ENCODE measurements at regions not wholly inside any gene's neighbourhood (a gene's known extent, or its start where the extent isn't known, plus 50 kb on each side); places are given as distances from the start of the nearest gene placed in this dataset.
"Not testable (repeated sequence)": the region's sequence is repeated elsewhere in the genome, so short reads cannot be mapped to it uniquely, and the experiment has no call there.

DNA sequence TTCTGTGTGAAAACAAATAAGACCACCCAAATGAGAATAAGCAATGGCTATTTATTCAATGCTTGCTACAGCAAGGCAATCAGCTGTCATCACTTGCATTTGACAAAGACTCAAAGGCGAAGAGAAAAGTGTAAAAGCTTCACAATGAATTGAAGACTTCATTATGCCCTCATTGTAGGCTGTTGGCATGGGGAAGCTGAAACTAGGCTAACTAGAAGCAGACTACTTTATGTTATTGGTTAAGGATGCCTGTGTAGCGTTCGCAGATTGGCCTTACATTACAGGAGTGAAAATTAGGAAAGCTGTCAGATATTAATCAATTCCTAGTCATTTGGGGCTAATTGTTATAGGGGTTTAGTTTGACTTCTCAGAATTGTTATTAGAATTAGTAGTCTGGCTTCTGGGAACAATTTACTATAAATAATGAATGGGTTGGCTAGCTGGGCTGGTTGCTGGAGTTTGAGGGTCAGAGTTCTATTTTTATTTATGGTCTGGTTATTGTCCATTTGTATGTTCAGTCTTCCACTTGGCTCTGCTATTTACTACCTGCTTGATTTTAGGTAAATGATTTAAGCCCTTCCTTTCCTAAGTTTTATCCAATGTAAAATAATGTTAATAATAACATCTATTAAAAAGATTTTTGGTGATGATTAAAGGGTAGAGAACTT, 437.2 kb upstream of the SYT4 start:
- DNase-seq (ENCODE audit: low read depth in 2 of 2), result no peak

DNA sequence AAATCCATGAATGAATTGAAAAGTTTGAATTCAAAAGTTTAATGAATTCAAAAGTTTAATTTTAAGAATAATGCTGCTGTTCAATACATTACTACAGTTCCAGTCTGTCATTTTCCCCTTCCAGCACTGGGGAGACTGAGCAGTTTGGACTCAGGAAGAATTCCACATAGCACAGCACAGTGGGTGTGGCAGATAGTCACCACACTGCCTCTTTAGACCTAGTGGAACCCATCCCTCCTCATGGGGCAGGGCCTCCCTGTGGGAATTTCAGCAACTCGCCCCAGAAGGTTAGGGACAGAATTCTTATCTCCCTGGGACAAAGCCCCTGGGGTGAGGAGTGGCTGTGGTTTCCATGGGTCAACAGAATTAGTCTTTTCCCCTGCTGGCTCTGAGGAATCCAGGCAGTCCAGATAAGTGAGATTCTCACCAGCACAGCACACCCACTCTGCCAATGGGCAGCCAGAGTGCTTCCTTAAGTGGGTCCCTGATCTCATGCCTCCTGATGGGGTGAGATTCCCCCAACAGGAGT, 442.0 kb upstream of the SYT4 start:
- DNase-seq (ENCODE audit: low read depth in 2 of 2), result no peak

- no peak for DNase-seq (ENCODE audit: low read depth in 2 of 2)
Measured at GRCh38 chr18:43720041-43720440, 442.8 kb upstream of the SYT4 start.

DNA sequence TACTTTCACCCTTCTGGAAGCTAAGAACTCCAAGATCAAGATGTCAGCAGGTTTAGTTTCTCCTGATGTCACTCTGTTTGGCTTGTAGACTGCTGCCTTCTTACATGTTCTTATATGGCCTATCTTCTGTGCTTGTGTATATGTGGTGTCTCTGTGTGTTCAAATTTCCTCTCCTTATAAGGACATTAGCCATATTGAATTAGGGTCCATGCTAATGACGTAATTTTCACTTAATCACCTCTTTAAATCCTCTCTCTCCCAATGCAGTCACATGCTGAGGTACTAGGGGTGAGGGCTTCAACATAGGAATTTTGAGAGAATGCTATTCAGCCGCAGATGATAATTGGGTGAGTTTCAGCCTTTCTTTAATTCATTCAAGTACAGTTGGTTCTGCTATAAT, 458.3 kb upstream of the SYT4 start:
- DNase-seq (ENCODE audit: low read depth in 2 of 2), result no peak

GRCh38 chr18:43744960-43745745, 467.9 kb upstream of the SYT4 start:
- no peak for DNase-seq (ENCODE audit: low read depth in 2 of 2)

DNA sequence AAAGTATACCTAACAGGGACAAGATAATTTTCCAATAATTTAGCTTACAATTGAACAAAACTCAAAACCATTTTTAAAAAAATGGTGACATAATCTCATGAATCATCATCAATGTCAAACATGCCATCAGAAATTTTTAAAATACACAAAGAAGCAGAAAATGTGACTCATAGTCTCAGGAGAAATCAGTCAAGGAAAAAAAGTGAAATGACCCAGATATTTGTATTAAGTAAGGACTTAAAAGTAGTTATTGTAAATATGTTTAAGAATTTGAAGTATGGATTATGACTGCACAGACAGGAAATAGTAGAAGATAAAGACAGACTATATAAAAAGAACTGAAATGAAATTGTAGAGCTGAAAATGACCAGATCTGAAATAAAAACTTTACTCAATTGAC, 473.9 kb upstream of the SYT4 start:
- DNase-seq (ENCODE audit: low read depth in 2 of 2), result no peak

- DNase-seq (ENCODE audit: low read depth in 2 of 2), result no peak
Measured at GRCh38 chr18:43751835-43752234, 474.5 kb upstream of the SYT4 start.

DNA sequence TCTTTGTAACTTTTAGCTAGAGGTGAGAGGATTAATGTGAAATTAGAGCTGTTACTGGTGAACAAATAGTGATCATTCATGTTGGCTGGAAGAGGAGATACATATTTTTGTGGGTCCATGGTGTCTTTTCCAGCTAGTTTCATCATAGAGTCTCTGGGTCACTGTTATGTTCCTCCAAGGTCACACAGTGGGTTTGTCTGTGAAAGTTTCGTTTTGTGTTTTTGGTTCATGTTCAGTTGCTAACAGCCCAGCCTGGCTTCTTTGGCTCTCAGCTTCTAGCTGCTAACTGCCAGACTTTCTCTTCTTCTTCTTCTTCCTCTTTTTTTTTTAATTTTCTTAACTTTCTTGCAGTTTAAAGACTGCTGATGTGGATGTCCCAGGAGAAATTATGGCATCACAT, 480.0 kb upstream of the SYT4 start:
- no peak for DNase-seq (ENCODE audit: low read depth in 2 of 2)

DNA sequence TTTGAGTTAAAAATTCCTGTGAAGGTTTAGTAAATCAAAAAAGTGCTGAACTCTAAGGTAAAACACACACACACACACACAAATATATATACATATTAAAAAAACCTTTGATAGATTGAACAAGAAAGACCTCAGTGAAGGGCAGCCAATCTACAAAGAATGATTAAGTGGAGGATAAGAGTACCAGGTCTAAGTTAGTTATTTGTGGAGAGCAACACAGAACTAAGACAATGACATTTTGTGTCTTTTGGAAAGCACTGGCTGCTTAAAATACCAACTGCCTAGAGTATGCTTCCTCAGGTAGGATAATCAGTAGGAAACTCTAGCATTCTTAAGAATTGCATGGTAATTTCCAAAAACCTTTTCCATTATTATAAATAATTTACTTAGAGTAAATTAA, 481.4 kb upstream of the SYT4 start:
- no peak for DNase-seq (ENCODE audit: low read depth in 2 of 2)

GRCh38 chr18:43760010-43760409, 482.7 kb upstream of the SYT4 start:
- no peak for DNase-seq (ENCODE audit: low read depth in 2 of 2)

DNA sequence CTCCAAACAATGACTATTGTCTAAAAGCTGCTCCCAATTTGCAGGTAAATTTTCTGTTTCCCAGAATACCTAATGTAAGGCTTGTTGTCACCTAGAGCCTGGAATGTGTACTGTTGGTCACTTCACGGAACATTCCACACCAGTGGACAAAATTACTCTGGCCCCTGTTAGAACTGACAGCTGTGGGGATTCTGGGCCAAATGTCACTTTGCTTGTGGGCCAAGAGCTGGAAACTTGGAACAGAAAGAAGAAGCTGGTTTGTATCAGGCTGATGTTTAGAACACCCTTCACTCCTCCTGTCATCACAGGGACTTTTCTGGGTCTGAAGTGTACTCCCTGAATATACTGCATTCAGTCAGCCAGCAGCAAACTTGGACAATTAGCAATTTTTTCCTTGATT, 495.6 kb upstream of the SYT4 start:
- DNase-seq (ENCODE audit: low read depth in 2 of 2), result no peak

- DNase-seq (ENCODE audit: low read depth in 2 of 2), result no peak
Measured at GRCh38 chr18:43774497-43774896, 497.2 kb upstream of the SYT4 start.

DNA sequence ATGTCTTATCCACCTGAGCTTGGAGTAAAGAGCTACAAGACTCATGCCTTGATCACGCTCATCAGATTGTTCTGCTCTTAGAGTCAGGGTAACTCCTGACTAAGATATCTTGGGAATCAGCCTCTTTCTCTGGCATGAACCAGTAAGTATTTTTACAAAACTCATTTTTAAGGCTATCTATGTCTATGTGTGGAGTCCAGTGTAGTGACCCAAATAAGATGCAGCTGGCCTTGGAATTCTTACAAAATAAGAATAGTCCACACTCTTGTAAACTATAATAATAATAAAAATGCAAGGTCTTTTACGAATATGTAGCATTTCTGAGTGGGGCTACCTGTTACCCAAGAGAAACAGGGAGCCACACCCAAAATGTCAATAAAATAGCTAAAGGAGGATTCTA, 498.3 kb upstream of the SYT4 start:
- no peak for DNase-seq (ENCODE audit: low read depth in 2 of 2)

GRCh38 chr18:43776997-43777396, 499.7 kb upstream of the SYT4 start:
- no peak for DNase-seq (ENCODE audit: low read depth in 2 of 2)

DNA sequence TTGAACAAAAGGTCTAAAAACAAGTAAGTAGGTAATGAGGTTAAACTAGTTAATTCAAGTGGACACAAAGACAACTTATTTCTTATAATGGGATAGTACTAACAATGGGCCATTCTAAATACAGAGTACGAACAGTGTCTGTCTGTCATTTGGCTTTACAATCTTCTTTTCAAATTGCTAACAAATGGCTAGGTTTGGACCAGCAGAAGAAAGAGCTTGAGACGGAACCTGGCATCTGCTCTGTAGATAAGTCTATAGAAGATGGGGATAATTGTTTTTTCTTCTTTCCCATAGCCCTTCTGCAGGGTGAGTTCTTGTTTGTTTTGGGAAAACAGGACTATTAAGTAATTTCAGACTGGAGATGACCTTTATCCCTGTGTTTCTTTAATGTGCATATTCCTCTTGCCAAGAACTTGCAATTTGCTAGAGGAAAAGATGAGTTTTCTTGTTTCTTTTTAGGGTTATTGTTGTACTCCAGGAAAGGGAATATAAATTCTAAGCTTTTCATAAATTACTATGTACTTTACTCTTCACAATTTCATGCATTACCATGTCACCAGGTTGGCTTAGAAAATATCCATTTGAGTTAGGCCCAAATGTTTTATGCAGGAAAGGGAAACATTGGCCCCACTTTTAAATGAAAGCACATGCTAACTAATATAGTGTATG, 500.5 kb upstream of the SYT4 start:
- no peak for DNase-seq (ENCODE audit: low read depth in 2 of 2)

DNA sequence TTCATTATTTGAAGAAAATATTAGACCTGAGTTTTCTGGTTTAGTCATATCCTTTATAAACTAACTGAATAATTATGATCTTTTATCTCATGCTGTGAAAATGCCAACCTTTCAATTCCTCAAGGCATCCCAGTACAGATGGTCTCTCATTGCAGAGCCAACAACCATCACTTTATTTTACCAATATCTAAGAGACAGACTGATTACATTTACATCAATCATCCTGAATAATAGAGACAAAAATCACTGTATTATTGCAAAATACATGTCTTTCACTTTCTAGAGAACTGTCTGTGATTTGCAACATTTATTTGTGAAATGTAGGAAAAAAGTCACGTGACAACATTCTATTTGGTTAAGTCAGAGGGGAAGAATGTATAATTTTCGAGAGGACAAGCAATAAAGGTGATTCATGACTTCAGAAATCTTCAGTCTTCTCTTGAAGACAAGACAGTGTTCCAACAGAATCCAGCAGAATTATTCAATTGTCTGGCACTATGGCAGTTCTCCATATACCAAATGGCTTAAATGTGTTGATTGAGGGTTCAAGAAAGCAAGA, 503.6 kb upstream of the SYT4 start:
- DNase-seq (ENCODE audit: low read depth in 2 of 2), result no peak

DNA sequence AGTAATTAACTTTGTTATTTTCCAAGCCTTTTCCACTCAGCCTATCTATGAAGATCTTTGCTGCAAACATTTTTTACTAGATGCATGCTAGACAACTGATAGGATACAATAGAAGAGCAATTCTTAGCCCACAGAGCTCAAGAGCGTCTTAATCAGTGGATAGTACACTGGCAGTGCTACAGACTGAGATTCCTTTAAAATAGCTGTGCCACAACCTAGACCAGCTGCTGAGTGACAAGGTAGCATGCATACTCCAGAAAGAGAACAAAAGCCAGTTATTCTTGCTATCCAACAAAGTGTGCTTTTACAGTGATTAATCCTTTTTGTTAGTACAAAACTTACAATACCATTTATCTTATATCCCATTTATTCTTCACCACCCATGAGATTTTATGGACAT, 507.9 kb upstream of the SYT4 start:
- DNase-seq (ENCODE audit: low read depth in 2 of 2), result no peak

DNA sequence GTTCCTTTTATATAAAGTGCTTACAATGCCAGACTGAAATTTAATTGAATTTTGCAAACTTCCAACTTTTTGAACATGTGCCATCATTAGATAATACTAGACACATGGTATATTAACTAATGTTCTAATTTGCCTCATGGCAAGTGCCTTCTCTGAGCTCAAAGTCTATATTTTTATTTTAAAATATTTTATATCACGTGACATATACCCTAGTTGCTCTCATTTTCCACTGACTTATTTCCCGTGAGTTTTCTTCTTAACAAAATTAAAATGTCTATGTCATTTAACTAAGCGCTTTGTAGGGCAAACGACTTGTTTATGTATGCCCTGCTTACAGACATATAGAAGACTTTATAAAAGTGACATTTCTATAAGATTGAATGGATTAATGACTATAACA, 509.6 kb upstream of the SYT4 start:
- no peak for DNase-seq (ENCODE audit: low read depth in 2 of 2)

DNA sequence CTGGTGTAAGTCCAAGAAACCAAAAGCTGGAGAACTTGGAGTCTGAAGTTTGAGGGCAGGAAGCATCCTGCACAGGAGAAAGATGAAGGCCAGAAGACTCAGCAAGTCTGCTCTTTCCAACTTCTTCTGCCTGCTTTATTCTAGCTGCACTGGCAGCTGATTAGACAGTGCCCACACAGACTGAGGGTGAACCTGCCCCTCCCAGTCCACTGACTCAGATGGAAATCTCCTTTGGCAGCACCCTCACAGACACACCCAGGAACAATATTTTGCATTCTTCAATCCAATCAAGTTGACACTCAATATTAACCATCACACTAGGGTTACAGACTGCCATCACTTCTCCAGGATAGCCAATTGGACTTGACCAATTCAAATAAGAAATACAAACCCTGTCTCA, 510.4 kb upstream of the SYT4 start:
- DNase-seq (ENCODE audit: low read depth in 2 of 2), result not testable (repeated sequence)

GRCh38 chr18:43789234-43790000, 512.1 kb upstream of the SYT4 start:
- no peak for DNase-seq (ENCODE audit: low read depth in 2 of 2)

DNA sequence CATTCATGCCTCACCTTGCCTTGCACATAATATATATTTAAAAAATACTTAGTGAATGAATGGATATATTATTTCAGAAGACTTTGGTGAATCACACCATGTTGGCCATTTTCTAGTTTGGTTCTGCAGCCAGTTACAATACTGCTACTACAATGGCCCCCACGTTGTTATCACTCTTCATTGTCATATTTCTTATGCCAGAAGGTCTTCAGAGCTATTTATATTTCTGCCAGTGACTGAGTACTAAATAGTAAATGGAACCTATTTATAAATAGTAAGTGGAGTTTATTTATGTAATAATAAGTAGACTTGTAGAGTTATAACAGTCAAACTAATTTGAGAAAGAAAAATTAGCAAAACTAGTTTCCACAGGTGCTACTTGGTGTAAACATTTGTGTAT, 516.6 kb upstream of the SYT4 start:
- DNase-seq (ENCODE audit: low read depth in 2 of 2), result no peak

- DNase-seq (ENCODE audit: low read depth in 2 of 2), result no peak
Measured at GRCh38 chr18:43794363-43794762, 517.1 kb upstream of the SYT4 start.
